SK-N-SH treated with all-trans-retinoic acid at 6 μM for 48 hours (cell line): ENCODE measurements at regions not wholly inside any gene's neighbourhood (a gene's known extent, or its start where the extent isn't known, plus 50 kb on each side); places are given as distances from the start of the nearest gene placed in this dataset.

Experiments used
- ARNTL ChIP-seq: fragments of 450-650 bp; formaldehyde crosslinking; IDR thresholded peaks from 2 replicates; pipeline ENCODE4 v1.5.0; 2020; ENCODE audit warnings: low read depth, mild to moderate bottlenecking, moderate library complexity, borderline replicate concordance
- CSDC2 ChIP-seq: fragments of 250-450 bp; sonication (Bioruptor Pico); IDR thresholded peaks from 2 replicates; pipeline ENCODE4 v1.5.0; 2020; ENCODE audit warnings: mild to moderate bottlenecking, moderate library complexity
- ISL1 ChIP-seq: fragments of 250-450 bp; sonication (Bioruptor Pico); IDR thresholded peaks from 2 replicates; pipeline ENCODE4 v2.1.2; 2022; ENCODE audit warnings: mild to moderate bottlenecking, moderate library complexity
- OSR1 ChIP-seq: fragments of 250-450 bp; sonication (Bioruptor Pico); IDR thresholded peaks from 2 replicates; pipeline ENCODE4 v1.8.0; 2022; ENCODE audit warnings: moderate library complexity, mild to moderate bottlenecking, inconsistent platforms
- SNAI2 ChIP-seq: fragments of 250-450 bp; sonication (Bioruptor Pico); IDR thresholded peaks from 2 replicates; pipeline ENCODE4 v1.5.0; 2020; ENCODE audit warnings: mild to moderate bottlenecking, moderate library complexity
- TCF4 ChIP-seq: fragments of 250-450 bp; sonication (Bioruptor Pico); IDR thresholded peaks from 2 replicates; pipeline ENCODE4 v1.8.0; 2021; ENCODE audit warnings: mild to moderate bottlenecking, moderate library complexity, borderline replicate concordance
- ZFP3 ChIP-seq: fragments of 250-450 bp; sonication (Bioruptor Pico); IDR thresholded peaks from 2 replicates; pipeline ENCODE4 v1.5.0; 2020; ENCODE audit warnings: mild to moderate bottlenecking, moderate library complexity
- ZFP30 ChIP-seq: fragments of 450-650 bp; formaldehyde crosslinking; IDR thresholded peaks from 2 replicates; pipeline ENCODE4 v1.5.0; 2022; ENCODE audit warnings: mild to moderate bottlenecking, moderate library complexity
- ZNF565 ChIP-seq: fragments of 450-650 bp; formaldehyde crosslinking; conservative IDR thresholded peaks from 2 replicates; pipeline ENCODE4 v1.5.0; 2020; ENCODE audit warnings: low read depth, mild to moderate bottlenecking, moderate library complexity
- TF ChIP-seq, protein P1 (sequence below): fragments of 250-450 bp; sonication (Bioruptor Pico); IDR thresholded peaks from 2 replicates; pipeline ENCODE4 v1.5.1; 2020; ENCODE audit warnings: low read depth, mild to moderate bottlenecking, moderate library complexity
- TF ChIP-seq, protein P2 (sequence below): fragments of 250-450 bp; sonication (Bioruptor Pico); IDR thresholded peaks from 2 replicates; pipeline ENCODE4 v1.8.0; 2020; ENCODE audit warnings: mild to moderate bottlenecking, moderate library complexity, borderline replicate concordance
- TF ChIP-seq, protein P3 (sequence below): fragments of 250-450 bp; sonication (Bioruptor Pico); IDR thresholded peaks from 2 replicates; pipeline ENCODE4 v1.8.0; 2021; ENCODE audit warnings: low read depth, mild to moderate bottlenecking, moderate library complexity, borderline replicate concordance

DNA sequence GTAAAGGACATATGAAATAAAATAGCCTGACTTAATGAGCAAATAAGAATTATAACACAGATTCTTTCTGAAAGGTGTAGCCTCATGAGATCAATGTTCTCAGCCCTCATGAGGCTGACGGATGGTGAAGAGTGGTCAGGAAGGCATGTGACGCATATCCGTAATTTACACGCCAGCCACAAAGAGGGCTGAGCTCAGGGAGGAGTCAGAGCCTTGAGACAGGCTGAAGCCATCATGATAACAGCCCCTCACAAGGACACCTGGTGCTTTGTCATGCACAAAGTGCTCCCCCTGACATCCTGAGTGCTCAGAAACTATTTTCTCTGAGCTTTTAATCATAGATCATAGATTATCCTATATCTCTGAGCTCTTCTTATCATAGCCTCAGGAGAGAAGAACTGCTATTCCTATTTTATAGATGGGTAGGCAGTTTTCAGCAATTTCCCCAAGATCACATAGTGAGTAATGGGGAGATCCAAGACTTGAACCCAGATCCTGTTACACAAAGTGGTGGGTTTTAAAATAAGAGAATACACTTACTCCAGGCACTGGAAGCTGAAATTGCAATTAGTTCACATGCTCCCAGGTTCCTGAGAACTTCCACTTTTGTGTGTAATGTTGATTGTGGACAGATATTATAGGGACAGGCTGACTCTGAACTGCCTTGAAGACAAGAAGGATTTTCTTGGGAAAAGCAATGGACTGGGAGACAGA lies 267.1 kb downstream of the RPLP1 start:
- TF ChIP-seq, protein P1, sequence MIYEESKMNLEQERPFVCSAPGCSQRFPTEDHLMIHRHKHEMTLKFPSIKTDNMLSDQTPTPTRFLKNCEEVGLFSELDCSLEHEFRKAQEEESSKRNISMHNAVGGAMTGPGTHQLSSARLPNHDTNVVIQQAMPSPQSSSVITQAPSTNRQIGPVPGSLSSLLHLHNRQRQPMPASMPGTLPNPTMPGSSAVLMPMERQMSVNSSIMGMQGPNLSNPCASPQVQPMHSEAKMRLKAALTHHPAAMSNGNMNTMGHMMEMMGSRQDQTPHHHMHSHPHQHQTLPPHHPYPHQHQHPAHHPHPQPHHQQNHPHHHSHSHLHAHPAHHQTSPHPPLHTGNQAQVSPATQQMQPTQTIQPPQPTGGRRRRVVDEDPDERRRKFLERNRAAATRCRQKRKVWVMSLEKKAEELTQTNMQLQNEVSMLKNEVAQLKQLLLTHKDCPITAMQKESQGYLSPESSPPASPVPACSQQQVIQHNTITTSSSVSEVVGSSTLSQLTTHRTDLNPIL (CRISPR knock-in tag), result no peak
- TF ChIP-seq, protein P2, sequence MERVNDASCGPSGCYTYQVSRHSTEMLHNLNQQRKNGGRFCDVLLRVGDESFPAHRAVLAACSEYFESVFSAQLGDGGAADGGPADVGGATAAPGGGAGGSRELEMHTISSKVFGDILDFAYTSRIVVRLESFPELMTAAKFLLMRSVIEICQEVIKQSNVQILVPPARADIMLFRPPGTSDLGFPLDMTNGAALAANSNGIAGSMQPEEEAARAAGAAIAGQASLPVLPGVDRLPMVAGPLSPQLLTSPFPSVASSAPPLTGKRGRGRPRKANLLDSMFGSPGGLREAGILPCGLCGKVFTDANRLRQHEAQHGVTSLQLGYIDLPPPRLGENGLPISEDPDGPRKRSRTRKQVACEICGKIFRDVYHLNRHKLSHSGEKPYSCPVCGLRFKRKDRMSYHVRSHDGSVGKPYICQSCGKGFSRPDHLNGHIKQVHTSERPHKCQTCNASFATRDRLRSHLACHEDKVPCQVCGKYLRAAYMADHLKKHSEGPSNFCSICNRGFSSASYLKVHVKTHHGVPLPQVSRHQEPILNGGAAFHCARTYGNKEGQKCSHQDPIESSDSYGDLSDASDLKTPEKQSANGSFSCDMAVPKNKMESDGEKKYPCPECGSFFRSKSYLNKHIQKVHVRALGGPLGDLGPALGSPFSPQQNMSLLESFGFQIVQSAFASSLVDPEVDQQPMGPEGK (CRISPR knock-in tag), result no peak
- TF ChIP-seq TCF4 (CRISPR knock-in tag), result no peak
- no peak for TF ChIP-seq ZNF565 (CRISPR knock-in tag)
- no peak for TF ChIP-seq OSR1 (CRISPR knock-in tag)
- TF ChIP-seq, protein P3, sequence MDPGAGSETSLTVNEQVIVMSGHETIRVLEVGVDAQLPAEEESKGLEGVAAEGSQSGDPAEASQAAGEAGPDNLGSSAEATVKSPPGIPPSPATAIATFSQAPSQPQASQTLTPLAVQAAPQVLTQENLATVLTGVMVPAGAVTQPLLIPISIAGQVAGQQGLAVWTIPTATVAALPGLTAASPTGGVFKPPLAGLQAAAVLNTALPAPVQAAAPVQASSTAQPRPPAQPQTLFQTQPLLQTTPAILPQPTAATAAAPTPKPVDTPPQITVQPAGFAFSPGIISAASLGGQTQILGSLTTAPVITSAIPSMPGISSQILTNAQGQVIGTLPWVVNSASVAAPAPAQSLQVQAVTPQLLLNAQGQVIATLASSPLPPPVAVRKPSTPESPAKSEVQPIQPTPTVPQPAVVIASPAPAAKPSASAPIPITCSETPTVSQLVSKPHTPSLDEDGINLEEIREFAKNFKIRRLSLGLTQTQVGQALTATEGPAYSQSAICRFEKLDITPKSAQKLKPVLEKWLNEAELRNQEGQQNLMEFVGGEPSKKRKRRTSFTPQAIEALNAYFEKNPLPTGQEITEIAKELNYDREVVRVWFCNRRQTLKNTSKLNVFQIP (CRISPR knock-in tag), result no peak
- no peak for TF ChIP-seq ZFP30 (CRISPR knock-in tag)
- TF ChIP-seq ZFP3 (CRISPR knock-in tag), result no peak
- TF ChIP-seq SNAI2 (CRISPR knock-in tag), result no peak
- TF ChIP-seq CSDC2 (CRISPR knock-in tag), result no peak
- no peak for TF ChIP-seq ARNTL (CRISPR knock-in tag)
- TF ChIP-seq ISL1 (CRISPR knock-in tag), result no peak
